ENCODE measurements at regions not wholly inside any gene's neighbourhood (a gene's known extent, or its start where the extent isn't known, plus 50 kb on each side); places are given as distances from the start of the nearest gene placed in this dataset.

DNA sequence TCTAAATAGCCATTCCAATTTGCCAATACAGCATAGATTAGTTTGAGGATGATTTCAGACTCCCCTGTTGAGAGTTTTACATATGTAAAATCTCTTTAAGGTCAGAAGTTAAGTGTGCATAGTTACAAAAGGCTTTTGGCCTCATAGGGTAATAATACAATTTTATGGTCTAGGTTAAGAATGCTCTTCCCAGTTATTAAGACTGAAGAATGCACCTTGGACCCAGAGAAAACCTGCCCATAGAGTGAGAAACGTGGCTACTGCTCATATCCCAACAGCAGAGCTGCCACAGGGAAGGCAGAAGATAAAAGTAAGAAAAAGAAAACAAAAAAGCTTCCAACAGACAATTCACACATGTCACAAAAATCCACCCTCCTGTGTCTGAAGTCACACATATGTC, 255.9 kb downstream of the LMO4 start:
- TF ChIP-seq CTCF (conservative IDR thresholded peaks at IDR 0.05; ENCODE audit: low read depth, low read length) (no peak), EZH2 (IDR thresholded peaks at IDR 0.05; ENCODE audit: borderline replicate concordance, low read depth, low read length, poor library complexity, severe bottlenecking) (no peak)

Data from A673 (cell line).